ENCODE measurements at regions not wholly inside any gene's neighbourhood (a gene's known extent, or its start where the extent isn't known, plus 50 kb on each side); places are given as distances from the start of the nearest gene placed in this dataset.

GRCh38 chr17:36752096-36752888 is 150.9 kb downstream of the MRM1 start:
- in situ Hi-C loops (cut with HindIII; ENCODE audit: low sequenced_read_pairs): loop anchor here (5.0 to 25.0 kb wide), 4 partner anchors 60 to 310 kb away; no protein-coding TSS in a partner anchor

GRCh38 chr17:36755586-36755985 is 154.2 kb downstream of the MRM1 start:
- in situ Hi-C loops (cut with HindIII; ENCODE audit: low sequenced_read_pairs): loop anchor here (25.0 kb wide), 1 partner anchor 307 kb away; no protein-coding TSS in a partner anchor

DNA sequence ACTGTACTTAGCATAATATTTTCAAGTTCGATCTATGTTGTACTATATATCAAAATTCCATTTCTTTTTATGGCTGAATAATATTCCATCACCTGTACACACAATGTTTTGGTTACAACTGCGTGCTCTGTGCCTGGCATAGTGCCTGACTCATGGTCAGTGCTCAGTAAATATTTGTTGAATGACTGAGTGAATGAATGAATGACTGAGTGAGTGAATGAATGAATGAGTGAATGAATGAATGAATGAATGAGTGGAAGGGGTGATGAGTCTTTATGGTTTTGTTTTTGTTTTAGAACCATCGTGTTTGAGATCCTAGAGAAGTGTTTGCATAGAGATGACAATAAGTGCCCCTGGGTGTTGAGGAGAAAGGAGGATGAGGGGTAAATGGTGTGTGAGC is 155.3 kb downstream of the MRM1 start:
- in situ Hi-C loops (cut with HindIII; ENCODE audit: low sequenced_read_pairs): loop anchor here (25.0 kb wide), 1 partner anchor 306 kb away; no protein-coding TSS in a partner anchor

GRCh38 chr17:36760425-36760824 is 159.0 kb downstream of the MRM1 start:
- in situ Hi-C loops (cut with HindIII; ENCODE audit: low sequenced_read_pairs): loop anchor here (25.0 kb wide), 1 partner anchor 302 kb away; no protein-coding TSS in a partner anchor

GRCh38 chr17:36761203-36761950 is 160.0 kb downstream of the MRM1 start:
- in situ Hi-C loops (cut with HindIII; ENCODE audit: low sequenced_read_pairs): loop anchor here (25.0 kb wide), 1 partner anchor 301 kb away; no protein-coding TSS in a partner anchor

DNA sequence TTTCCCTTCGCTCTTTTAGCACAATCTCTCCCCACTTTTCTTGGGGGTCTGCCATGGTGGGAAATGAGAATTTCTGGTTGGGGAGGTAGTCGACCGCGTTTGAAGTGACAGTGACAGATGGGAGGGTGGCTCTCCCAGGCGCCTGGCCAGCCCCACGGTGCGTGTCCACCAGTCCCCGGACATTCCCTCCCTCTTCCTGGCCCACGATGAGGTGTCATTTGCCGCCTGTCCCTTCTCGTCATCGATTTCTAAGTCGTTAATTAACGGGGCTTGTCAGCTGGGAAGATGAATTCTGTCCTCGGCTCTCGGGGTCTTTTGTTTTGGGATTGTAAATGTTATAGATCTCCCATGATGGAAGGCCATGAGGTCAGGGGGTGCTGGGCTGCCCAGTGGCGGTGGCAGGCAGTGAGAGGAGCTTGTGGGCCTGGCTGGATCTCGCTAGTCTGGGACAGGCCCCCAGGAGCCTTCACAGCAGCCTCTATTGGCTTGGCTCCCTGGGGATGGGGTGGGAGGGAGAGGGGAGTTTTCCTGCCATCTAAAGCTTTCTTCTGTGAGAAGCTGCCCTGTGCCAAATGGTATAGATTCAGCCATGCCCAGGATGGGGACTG is 164.2 kb downstream of the MRM1 start:
- in situ Hi-C loops (cut with HindIII; ENCODE audit: low sequenced_read_pairs): loop anchor here (25.0 kb wide), 1 partner anchor 297 kb away; no protein-coding TSS in a partner anchor

DNA sequence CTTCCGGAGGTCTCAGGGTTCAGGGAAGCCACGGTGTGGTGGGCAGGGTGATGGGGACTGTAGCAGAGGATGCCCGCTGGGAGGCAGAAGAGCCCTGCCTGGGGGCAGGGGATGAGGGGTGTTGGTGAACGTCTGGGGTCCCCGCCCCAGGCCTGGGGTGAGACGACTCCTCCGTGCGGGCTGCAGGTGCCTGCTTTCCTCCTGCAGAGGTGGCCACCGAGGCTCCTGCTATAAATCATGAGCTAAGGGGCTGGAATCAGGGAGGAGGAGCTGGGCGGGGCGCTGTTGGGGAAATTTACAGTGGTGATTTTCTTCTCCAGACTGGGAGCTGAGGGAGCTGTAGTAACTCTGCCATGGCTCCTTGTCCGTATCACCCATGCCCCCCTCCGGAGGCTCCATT is 167.0 kb downstream of the MRM1 start:
- in situ Hi-C loops (cut with HindIII; ENCODE audit: low sequenced_read_pairs): loop anchor here (25.0 kb wide), 1 partner anchor 294 kb away; no protein-coding TSS in a partner anchor

GRCh38 chr17:36773039-36773438 is 164.2 kb upstream of the LHX1 start:
- in situ Hi-C loops (cut with HindIII; ENCODE audit: low sequenced_read_pairs): loop anchor here (5.0 to 25.0 kb wide), 2 partner anchors 51 to 289 kb away; no protein-coding TSS in a partner anchor

DNA sequence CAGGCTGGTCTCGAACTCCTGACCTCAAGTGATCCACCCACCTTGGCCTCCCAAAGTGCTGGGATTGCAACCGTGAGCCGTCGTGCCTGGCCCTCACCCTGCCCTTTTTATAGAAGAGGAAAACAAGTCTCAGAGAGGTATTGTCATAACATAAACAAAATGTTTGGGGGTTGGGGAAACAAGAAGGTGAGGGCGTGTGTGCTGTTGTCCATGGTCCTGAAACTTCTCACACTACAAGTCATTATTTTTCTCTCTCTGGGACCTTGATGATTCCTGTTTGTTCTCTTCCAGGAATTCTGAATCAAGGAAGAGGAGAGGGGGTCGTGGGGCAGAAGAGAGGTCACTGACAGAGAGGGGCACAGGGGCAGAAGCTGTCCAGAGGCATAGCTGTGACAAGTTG is 160.2 kb upstream of the LHX1 start:
- in situ Hi-C loops (cut with HindIII; ENCODE audit: low sequenced_read_pairs): no loop called here

DNA sequence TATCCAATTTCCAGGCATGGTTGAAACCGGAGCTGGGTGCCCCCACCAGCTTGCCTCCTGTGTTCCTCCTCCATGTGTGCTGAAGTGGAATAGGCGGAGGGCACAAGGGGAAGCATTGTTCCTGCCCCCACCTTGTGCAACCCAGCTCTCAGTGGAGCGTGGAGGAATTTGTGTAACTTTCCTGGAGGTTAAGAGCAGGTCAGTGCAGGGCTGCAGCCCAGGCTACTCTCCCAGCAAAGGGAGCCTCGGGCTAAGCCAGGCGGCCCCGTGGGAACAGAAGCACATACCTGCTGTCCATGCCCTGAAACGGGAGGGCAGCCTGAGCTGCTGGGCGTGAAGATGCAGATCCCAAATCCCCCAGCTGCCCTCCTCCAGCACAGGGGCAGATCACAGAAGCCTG is 158.8 kb upstream of the LHX1 start:
- in situ Hi-C loops (cut with HindIII; ENCODE audit: low sequenced_read_pairs): no loop called here

GRCh38 chr17:36779550-36779949 is 157.7 kb upstream of the LHX1 start:
- in situ Hi-C loops (cut with HindIII; ENCODE audit: low sequenced_read_pairs): no loop called here

- in situ Hi-C loops (cut with HindIII; ENCODE audit: low sequenced_read_pairs): loop anchor here (5.0 kb wide), 1 partner anchor 103 kb away; no protein-coding TSS in a partner anchor
Observed at GRCh38 chr17:36784633-36785032, 152.6 kb upstream of the LHX1 start.

DNA sequence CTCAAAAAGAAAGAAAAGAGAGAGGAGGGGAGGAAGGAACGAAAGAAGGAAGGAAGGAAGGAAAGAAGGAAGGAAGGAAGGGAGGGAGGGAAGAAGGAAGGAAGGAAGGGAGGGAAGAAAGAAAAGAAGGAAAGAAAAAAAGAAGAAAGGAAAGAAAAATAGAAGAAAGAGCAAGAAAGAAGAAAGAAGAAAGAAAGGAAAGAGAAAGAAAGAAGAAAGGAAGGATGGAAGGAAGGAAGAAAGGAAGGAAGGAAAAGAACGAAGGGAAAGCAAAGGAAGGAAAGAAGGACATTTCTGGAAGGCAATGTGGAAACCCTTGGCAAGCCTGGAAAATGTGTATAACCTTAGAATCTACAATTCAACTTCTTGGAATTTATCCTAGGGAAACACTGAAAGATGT is 150.4 kb upstream of the LHX1 start:
- in situ Hi-C loops (cut with HindIII; ENCODE audit: low sequenced_read_pairs): loop anchor here (5.0 kb wide), 1 partner anchor 100 kb away; no protein-coding TSS in a partner anchor

DNA sequence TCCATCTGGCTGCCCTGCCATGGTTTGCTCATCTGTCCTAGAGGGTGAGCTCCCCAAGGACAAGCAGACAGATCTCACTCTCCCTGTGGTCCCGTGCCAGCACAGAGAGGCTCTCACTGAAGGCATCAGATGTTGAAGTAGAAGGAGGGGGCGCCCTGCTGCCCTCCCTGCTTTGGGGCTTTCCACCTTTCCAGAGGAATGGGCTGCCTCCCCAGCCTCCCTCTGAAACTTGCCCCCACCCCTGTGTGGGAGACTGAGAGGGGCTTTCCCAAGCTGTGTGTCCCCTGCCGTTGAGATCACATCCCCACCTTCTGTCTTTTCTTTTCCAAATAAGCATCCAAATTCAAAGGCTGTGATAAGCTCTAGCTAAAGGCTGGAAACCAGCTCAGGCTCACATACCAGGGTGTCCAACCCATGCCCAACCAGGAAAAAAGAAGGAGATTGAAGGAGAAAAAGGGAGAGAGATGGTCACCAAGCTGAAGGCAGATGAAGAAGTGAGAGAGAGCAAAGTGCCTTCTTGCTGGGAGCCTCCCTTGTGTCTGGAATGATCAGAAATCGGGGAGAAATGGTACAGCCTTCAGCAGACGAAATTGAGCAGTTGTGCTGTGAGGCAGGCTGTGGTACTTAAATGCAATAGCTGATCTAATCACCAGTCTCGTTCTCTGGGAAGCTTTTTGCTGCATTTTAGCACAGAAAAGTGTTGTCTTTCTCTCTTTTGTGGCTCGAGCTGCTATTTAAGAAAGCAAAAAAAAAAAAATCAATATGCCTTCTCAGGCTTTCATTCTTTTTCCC is 145.9 kb upstream of the LHX1 start:
- in situ Hi-C loops (cut with HindIII; ENCODE audit: low sequenced_read_pairs): no loop called here

GRCh38 chr17:36791942-36792475 is 145.3 kb upstream of the LHX1 start:
- in situ Hi-C loops (cut with HindIII; ENCODE audit: low sequenced_read_pairs): no loop called here

DNA sequence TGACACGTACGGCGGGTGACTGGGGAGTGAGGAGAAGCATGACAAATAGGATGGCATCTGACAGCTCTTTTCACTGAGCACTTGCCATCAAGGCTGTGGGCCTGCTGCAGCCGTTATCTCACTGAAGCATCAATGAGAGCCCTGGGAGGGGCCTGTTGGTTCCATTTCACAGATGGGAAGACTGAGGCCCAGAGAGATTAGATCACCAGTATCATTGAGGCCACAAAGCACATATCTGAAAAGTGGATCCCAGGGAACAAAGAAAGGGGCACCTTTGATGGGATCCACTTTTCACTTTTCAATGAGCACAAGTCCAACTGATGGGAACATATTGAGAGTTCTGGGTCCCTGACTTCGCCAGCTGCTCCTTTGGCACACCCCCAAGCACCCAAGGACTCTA is 144.4 kb upstream of the LHX1 start:
- in situ Hi-C loops (cut with HindIII; ENCODE audit: low sequenced_read_pairs): no loop called here

DNA sequence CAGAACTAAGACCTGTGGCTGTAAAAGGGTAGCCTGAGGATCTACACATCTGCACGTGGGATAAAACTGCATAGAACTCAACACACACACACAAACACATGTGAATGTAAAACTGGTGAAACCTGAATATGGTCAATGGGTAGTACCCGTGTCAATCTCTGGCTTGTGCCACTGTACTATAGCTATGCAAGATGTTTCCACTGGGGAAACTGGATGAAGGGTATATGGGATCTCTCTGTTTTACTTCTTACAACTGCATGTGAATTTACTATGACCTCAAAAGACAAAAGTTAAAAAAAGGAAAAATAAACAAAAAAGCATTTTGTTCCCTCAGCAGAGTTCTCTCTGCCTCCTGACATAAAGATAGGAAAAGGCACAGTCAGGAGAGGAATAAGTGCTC is 143.3 kb upstream of the LHX1 start:
- in situ Hi-C loops (cut with HindIII; ENCODE audit: low sequenced_read_pairs): no loop called here

DNA sequence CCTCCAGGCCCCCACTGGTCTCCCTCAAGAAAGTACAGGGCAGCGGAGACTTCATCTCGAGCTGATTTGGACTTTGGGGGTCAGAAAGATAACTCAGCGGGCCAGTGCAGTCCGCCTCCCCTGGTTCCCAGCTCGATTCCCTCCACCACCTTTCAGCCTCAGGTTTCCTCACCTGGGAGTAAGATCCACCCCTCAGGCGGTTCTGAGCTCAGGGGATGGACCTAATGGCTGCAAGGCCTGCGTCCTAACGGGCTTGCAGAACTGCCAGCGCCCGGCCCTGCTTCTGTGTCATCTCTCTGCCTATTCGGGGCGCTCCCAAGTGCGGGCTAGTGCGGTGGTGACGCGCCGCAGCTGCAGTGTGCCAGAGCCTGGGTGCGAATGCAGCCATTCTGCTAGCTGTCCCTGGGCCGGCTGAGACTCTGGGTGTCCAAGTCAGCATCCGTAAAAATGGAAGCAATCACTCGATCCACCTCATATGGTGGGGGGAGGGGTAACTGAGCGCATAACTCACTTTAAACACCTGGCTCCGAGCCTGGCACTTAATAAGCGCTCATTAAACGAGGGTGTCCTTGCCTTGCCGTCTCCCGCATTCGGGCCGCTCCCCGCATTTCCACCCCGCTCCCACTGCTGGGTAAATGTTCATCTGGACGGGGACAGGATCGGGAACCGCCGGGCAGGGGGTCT is 129.6 kb upstream of the LHX1 start:
- in situ Hi-C loops (cut with HindIII; ENCODE audit: low sequenced_read_pairs): no loop called here

GRCh38 chr17:36808180-36808661 is 129.1 kb upstream of the LHX1 start:
- in situ Hi-C loops (cut with HindIII; ENCODE audit: low sequenced_read_pairs): no loop called here
